ENCODE measurements at regions not wholly inside any gene's neighbourhood (a gene's known extent, or its start where the extent isn't known, plus 50 kb on each side); places are given as distances from the start of the nearest gene placed in this dataset.

DNA sequence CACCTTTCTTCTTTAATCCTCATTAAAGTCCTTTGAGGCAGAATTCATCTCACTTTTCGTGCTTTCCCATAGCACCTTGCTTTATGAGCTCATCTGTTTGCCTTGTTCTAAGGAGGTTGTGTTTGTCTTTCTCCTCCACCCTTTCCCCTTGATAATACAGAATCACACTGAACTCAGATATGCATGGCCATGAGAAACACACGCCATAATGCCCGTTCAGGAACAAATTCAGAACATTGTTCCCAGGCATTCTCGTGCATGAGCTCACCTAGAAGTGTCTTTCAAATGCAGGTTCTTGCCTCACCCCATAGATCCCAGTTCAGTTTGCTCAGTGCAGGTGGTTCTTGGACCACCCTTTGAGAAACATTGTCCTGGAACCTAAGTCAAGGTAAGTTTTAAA, 71.1 kb downstream of the TMEM114 start:
- DNase-seq (ENCODE audit: extremely low read depth in 1 of 11, low read depth in 9 of 11, low spot score in 4 of 11) = no peak

DNA sequence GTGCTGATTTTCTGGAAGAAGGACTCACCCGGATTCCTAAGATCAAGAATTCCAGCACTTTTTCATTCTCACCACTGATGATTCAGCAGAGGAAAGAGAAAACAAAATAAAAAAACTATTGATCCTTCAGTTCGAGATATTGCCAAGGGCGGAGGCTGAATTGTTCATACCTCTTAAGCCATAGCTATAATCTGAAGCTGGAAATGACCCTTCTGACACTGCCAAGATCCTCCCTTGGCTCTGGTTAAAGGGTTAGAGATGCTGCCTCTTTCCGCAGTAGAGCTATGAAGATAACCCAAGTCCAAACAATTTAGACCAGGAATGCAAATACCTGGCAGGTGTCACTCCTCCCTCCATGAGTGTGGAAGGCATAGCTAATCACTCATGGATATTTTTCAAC, 73.0 kb downstream of the TMEM114 start:
- DNase-seq (ENCODE audit: extremely low read depth in 1 of 11, low read depth in 9 of 11, low spot score in 4 of 11) = no peak

- no peak for DNase-seq (ENCODE audit: extremely low read depth in 1 of 11, low read depth in 9 of 11, low spot score in 4 of 11)
Observed at GRCh38 chr16:8516471-8516870, 73.8 kb downstream of the TMEM114 start.

DNA sequence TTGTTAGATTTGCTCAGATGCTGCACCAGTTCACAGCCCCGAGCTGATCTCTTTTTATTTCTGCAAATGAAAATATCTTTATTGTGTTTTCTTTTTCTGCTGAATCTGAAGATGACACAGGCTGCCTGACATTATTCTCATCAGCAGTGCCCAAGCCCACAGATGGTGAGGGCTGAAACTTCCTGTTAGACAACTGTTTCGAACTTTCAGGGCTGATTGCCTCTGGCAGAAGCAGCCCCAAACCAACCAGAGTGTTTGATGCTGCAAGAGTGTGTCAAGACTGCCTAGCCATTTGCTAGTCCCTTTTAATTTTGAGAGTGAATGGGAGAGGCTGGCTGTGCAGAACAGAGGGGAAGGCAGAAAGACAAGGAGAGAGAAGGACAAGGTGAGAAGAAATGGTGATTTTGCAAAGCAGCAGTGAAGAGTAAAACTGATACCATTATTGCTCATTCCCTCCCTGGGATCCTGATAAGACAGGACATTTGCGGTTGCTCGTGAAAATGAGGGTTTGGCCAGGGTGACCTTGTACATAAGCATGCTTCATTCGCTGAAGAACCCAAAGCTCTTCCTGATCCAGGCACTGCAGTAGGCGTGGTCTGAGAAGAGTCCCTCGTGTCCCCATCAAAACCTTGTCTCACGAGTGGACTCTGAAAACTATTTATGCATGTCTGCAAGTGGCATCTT, 77.2 kb downstream of the TMEM114 start:
- DNase-seq (ENCODE audit: extremely low read depth in 1 of 11, low read depth in 9 of 11, low spot score in 4 of 11) = no peak

DNA sequence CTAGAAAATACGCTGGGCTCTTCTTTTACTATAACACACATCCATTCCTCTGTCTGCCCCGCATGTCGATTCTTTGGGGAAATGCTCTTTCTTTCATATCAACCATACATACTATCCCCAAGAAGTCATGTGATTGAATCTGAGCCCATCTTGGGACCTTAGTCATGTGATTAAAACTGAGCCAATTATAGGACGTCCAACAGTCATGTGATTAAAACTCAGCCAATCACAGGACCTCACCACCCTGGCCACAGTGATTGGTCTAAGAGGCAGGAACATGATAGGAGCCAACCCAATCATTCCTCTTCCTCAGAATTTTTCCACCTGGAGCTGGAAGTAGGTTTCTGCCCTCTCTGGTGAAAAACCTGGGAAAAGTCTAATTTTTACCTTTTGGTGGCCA, 78.8 kb downstream of the TMEM114 start:
- no peak for DNase-seq (ENCODE audit: extremely low read depth in 1 of 11, low read depth in 9 of 11, low spot score in 4 of 11)

- DNase-seq (ENCODE audit: extremely low read depth in 1 of 11, low read depth in 9 of 11, low spot score in 4 of 11) = no peak
Observed at GRCh38 chr16:8510160-8510559, 80.2 kb downstream of the TMEM114 start.

- DNase-seq (ENCODE audit: extremely low read depth in 1 of 11, low read depth in 9 of 11, low spot score in 4 of 11) = no peak
Observed at GRCh38 chr16:8505327-8505991, 84.9 kb downstream of the TMEM114 start.

DNA sequence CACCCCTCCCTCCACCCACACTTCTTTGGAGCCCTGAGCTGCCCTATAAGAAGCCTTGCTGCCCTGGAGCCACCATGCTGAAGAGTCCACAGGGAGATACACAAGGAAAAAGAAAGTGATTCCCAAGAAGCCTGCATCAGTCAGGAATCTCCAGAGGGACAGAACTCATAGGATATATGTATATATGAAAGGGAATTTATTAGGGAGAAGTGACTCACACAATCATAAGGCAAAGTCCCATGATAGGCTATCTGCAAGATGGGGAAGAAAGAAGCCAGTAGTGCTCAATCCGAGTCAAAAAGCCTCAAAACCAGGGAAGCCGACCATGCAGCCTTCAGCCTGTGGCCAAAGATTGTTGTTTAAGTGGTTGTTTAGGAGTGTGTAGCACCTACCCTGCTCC, 87.9 kb downstream of the TMEM114 start:
- DNase-seq (ENCODE audit: extremely low read depth in 1 of 11, low read depth in 9 of 11, low spot score in 4 of 11) = no peak

DNA sequence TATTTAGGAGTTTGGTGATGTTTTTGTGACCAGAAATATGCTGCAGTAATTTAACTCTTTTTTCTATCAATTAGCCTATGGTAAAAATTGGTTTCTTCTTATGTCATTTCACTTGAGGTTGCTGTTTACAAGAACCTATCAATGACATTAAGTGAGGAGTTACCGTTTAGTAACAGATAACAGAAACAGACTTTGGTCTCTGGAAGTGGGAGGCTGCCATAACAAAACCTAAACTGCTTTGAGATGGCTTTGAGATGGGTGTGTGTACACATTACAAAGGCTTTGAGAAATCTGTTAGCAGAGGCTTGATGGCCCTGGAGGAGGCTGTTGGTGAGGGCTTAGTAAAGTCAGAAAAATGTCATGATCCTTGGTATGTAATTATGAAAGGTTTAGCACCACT, 90.0 kb downstream of the TMEM114 start:
- no peak for DNase-seq (ENCODE audit: extremely low read depth in 1 of 11, low read depth in 9 of 11, low spot score in 4 of 11)

- no peak for DNase-seq (ENCODE audit: extremely low read depth in 1 of 11, low read depth in 9 of 11, low spot score in 4 of 11)
Observed at GRCh38 chr16:8496364-8496763, 93.9 kb downstream of the TMEM114 start.

GRCh38 chr16:8493972-8494371, 96.3 kb downstream of the TMEM114 start:
- DNase-seq (ENCODE audit: extremely low read depth in 1 of 11, low read depth in 9 of 11, low spot score in 4 of 11) = no peak

- no peak for DNase-seq (ENCODE audit: extremely low read depth in 1 of 11, low read depth in 9 of 11, low spot score in 4 of 11)
Observed at GRCh38 chr16:8492690-8493089, 97.6 kb downstream of the TMEM114 start.

DNA sequence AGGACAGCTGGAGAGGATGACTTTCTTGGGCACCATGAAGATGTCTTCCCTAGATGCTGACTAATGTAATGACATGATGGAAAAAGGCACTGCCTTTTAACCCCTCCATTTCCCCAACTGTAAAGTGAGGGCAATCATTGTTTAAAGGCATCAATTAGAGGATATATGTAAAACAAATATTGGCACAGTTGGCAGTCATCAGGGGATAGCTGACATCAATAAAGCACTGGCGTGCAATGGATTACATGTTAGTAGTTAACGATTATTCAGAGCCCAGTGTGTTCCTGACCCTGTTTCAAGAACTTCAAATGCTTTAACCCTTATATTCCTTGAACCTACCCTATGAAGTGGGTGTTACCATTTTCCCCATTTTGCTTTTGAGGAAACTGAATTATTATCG, 100.7 kb downstream of the TMEM114 start:
- no peak for DNase-seq (ENCODE audit: extremely low read depth in 1 of 11, low read depth in 9 of 11, low spot score in 4 of 11)

DNA sequence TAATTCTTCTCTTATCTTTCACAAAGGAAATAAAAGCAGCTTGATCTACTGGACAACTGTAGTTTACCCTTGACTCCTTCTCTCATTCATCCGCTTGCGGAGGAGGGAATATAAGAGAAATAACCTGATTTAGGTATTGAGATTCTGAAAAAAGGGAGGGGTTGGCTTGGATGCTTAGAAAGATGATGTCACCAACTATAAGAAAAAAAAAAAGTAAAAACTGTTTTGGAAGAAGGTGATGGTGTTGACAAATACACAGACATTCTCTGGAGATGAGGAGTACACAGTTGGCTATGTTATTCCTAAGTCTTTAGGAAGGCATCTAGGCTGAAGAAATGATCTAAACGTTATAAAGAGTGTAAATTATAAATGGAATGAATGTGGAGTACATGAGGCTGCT, 103.3 kb downstream of the TMEM114 start:
- no peak for DNase-seq (ENCODE audit: extremely low read depth in 1 of 11, low read depth in 9 of 11, low spot score in 4 of 11)

GRCh38 chr16:8483396-8483795, 106.9 kb downstream of the TMEM114 start:
- DNase-seq (ENCODE audit: extremely low read depth in 1 of 11, low read depth in 9 of 11, low spot score in 4 of 11) = no peak

GRCh38 chr16:8481810-8482209, 108.5 kb downstream of the TMEM114 start:
- no peak for DNase-seq (ENCODE audit: extremely low read depth in 1 of 11, low read depth in 9 of 11, low spot score in 4 of 11)

- no peak for DNase-seq (ENCODE audit: extremely low read depth in 1 of 11, low read depth in 9 of 11, low spot score in 4 of 11)
Observed at GRCh38 chr16:8476824-8477223, 113.5 kb downstream of the TMEM114 start.

GRCh38 chr16:8474587-8474986, 115.7 kb downstream of the TMEM114 start:
- no peak for DNase-seq (ENCODE audit: extremely low read depth in 1 of 11, low read depth in 9 of 11, low spot score in 4 of 11)

DNA sequence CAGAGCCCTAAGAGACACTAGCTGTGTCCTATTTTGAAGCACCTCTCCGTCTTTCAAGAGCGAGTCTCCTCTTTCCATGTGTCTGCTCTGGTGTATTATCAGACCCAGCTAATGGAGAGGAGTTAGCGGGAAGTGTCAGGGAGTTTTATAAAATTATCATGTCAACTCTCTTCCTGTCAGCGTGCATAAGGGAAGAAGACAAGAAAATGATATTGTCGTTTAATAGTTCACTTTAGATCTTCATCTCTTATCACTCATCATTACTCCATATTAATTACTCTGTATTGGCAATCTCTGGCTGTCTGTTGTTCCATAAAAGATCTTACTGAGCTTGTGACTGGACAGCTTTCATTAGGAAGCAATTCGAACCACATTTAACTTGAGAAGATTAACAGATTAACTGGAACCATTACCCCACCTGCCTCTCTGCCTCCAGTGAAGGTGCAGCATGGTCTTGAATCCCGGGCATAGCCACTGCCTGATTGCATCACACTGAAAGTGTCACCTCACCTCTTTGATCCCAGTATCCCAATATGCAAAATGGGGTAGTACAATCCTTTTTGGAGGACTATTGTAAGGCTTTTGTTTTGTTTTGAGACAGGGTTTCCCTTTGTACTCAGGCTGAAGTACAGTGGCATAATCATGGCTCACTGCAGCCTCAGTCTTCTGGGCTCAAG, 121.1 kb downstream of the TMEM114 start:
- no peak for DNase-seq (ENCODE audit: extremely low read depth in 1 of 11, low read depth in 9 of 11, low spot score in 4 of 11)

DNA sequence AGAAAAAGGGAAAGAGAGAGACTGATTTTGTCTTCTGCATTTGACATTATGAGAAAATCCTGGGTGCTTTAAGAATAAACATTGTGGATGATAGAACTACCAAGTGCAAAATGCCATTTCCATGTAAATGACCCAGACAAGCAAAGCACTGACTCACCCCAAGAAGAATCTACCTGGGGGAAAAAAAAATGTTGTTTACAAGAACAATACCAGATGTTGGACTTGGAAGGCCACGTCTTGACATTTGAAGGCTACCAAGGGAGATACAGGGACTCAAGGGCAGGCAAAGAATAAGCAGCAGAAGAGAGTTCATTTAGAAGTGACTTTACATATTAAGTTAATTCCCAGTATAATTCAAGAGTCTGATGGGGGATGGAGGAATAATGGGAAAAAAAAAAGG, 125.3 kb downstream of the TMEM114 start:
- no peak for DNase-seq (ENCODE audit: extremely low read depth in 1 of 11, low read depth in 9 of 11, low spot score in 4 of 11)
